ENCODE measurements at regions not wholly inside any gene's neighbourhood (a gene's known extent, or its start where the extent isn't known, plus 50 kb on each side); places are given as distances from the start of the nearest gene placed in this dataset.

DNA sequence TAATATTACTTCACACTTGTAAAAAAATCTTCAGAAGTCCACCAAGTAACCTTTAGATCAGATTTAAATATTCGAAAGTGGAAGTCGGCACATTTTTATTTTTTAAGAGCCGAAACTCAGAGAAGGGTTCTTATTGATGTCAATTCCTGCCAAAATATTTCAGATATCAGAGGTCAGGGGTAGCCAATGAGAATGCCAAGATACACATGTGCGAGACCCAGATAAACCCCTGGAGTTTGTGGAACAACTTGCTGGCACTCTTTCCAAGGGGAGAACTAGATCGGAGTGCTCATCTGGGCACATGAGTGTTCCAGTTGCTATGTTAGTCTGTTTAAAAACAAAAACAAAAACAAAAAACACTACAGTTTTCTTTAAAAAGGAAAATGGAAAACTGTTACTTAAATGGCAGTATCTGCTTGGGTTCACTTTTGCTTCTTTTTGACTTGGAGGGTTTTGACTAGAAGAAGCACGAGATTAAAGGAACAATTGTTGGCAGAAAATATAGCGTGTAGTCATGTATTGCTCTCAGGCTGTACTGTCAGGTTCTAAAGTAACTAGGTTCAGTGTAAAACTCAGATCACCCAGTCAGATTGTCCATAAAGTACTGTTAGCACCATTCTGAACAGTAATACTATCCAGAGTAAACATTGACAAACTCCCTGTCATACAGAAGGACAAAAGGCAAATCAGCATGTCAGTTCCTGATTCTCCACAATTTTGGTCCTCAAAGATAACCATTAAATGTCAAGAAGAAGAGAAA lies 188.0 kb upstream of the PACRGL start:
- DNase-seq (ENCODE audit: low read depth), result no peak

DNA sequence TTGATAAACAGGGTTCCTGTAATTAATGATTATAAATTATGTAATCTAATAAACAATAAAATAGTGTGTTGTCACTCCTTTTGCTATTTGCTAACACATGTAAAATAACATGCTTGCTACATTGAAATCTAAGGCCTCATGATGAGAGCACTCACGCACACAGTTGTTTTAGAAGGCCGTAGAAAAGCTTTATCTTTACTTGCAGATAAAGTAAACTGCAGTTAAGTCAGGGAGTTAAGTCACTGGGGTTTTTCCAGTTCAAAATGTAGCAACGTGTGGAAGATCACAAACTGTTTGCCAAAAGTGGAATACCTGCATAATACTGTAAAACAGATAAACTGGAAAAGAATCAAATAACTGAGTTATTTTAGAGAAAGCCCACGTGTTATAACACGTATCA lies 187.3 kb upstream of the PACRGL start:
- no peak for DNase-seq (ENCODE audit: low read depth)

DNA sequence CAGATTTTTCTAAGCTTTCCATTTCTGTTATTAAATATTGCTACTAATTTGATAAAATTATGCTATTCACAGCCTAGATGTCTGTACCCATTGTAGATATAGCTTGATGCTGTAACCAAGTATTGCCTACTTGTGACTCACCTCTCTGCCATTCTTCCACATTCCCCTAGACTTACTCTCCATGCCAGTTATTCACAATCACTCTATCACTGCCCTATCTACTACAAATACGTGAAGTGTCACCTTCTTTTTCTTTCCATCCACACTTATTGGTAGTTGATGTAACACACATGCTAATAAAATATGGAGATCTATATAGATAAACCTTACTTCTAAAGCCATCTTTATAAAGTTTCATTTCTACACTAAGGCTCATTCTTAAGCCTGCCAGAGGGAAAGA lies 179.4 kb upstream of the PACRGL start:
- DNase-seq (ENCODE audit: low read depth), result peak; percentile 61

DNA sequence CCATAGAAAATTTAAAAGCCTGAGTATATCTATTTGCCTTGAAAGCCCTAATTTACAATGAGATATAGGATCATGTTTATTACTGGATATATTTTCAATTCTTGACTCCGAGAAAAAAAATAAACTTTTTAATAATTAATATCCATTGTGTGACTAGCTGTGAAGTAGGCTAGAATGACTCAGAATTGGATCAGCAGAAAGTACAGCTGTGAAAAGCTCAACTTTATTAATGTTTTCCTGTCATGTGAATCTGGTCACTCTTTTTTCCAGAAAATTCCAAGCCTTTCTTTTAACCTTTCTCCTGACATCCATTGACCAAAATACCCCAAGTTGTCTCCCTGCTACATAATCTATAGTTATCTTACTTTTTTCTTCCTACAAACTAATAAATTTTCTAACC lies 171.8 kb upstream of the PACRGL start:
- peak; percentile 53 for DNase-seq (ENCODE audit: low read depth)

DNA sequence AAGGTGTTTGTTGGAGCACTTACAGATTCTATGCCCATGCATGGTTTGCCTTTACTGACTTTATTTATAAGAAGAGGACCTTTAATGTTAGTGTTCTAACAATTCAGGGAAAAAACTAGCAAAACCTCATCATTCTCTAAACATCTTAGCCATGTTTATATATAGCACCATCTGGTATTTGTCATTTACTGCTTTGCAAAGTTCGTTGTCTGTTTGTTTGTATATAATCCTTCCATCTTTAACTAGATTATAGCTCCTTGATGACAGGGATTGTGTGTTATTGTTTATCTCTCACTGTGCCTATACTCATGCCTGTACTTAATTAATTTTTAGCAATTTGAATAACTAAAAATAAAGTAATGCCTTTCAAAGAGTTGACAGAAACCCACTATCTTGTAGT lies 170.6 kb upstream of the PACRGL start:
- no peak for DNase-seq (ENCODE audit: low read depth)

DNA sequence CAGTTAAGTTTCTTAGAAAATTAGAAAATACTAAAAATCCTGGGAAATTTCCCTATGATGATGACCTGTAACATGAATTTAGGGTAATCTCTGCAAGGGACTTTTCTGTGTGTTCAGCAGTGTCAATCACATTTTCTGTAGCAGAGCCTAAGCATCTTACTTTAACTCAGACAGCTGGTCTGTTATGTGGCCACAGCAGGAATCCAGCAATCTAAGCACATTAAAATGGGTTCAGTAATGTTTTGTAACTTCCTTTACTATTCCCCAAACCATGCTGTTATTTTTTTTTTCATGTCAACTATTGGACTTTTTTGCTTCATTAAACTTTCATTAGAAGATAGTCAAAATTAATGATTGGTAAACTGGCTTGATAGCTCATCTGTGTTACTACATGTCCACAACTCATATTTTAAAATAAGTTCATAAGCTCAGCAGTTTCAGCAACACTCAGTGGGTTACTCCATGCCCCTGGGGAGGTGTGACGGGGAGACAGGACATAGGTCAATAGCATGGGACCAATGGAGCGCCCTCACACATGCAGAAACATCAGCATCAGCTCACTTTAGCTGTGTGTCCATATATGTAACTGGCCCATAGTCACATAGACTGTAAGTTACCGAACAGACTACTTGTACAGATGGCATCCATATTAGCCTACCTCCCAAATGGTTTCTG lies 168.0 kb upstream of the PACRGL start:
- peak; percentile 69 for DNase-seq (ENCODE audit: low read depth)

DNA sequence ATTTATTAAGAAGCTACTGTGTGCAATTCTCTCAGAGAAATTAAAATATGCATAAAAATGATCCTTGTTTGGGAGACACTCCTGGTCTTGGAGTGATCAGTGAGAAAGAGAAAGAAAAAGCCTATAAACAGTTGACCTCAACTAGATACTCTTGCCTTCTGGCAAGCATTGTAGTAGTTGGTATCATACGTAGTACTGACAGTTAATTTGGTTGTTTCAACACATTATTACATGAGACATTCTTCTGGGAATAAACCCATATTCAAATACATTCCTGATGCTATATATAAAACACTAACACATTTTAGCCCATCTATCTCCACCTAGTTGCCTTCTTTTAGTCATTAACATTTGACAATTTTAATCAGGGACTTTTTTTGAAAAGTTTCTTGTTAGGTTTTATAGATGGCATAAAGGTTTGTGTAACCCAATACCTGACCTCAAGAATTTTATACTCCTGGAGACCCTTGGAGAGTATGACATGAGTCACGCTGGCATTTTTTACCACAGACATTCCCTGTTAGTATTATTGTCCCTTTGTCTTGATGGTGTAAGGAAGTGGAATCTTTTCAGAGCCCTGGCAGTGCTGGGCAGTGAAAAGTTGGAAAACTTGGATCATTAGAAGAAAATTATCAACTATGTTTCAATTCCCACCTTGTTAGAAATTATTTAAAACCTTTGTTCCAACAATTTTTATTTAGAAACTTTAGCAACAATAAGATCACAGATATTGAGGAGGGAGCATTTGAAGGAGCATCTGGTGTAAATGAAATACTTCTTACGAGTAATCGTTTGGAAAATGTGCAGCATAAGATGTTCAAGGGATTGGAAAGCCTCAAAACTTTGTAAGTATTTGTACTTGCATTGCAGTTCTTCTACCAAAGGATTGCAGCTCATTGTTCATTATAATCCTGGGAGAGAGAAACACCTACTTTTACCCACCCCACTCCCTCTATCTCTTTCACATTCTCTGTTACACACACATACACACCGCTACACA lies 167.1 kb upstream of the PACRGL start:
- DNase-seq (ENCODE audit: low read depth), result peak; percentile 90

DNA sequence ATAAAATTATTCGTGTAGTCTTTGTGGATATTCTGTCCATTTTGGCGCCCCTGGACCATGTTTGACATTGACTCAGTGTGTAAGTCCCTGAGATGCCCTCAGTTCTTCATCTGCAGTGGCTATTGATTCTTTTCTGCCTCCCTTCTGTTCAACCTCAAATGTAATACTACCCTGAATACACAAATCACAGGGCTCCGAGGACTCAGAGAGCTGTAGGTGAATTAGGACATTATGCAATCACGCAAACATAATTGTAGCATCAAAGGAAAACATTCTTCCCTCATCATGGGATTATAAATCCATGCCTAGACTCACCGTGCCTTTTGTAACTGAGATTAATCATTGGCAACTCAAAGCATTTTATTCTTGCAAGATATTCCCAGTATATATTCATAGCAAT lies 161.4 kb upstream of the PACRGL start:
- DNase-seq (ENCODE audit: low read depth), result no peak

DNA sequence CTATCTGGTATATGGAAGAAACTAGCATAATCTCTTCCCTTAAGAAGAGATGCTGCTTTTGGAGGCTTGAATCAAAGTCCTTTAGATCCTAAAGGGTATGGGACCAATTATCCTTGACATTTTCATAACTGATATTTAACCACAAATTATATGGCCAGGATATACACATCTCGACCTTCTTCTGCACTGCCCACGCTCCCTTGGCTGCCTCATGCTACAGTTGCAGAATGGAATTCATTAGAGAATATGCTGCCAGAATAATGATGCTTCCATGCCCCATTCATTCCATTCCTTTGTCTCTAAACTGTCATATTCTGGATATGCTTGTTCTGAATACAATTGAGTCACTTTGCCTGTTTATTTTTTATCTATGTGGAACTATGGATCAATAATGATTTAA lies 157.1 kb upstream of the PACRGL start:
- no peak for DNase-seq (ENCODE audit: low read depth)

DNA sequence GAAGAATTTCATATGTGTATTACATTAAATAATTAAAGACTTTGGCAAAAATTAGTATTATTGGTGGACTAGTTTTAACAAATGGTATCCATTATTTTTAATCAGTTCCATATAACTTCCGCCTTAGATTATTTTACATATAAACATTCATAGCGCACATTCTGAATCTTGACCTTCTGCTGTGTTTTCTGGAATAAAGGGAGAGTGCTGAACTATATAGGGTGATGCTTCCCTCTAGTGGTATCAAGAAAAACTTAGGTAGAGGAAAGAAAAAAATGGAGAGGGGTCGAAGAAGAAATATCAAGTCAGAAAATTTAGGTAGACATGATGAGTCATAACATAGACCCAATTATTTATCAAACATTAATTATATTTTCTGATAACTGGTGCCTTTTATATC lies 155.6 kb upstream of the PACRGL start:
- DNase-seq (ENCODE audit: low read depth), result peak; percentile 54

DNA sequence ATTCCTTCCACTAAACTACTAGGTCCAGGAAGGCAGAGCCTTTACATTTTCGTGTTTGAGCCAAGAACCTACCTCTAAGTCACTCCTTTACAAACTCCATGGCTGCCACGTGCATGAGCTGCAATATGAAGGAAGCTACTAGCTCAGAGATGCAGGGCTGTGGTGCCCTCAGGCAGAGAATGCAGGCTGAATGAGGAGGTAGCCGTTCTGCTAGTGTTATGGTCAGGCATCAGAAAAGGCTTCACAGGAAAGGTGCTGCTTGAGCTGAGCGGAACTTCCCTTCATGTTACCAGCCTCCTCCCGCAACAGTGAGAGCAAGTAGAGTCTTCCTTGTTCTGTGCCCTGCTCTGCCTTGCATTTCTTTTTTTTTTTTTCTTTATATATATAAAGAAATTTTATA lies 148.3 kb upstream of the PACRGL start:
- DNase-seq (ENCODE audit: low read depth), result no peak

DNA sequence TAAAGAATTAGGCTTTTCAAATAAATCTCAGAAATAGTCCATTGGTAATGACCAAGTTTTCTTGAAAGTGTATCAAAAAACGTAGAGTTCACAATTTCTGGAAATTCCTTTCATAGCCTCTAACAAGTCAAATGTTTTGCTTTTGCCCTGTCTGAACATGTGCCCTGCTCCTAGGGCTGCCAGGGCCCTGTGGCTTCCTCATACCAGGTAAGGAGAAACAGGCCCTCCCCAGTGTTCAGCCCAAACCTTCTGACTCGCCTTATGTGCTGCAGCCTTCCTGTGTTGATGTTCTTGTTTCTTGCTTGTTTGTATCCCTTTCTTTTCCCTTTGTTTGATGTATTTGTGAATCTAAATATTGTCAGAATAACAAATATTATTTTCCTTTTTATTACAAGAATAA lies 146.1 kb upstream of the PACRGL start:
- no peak for DNase-seq (ENCODE audit: low read depth)

DNA sequence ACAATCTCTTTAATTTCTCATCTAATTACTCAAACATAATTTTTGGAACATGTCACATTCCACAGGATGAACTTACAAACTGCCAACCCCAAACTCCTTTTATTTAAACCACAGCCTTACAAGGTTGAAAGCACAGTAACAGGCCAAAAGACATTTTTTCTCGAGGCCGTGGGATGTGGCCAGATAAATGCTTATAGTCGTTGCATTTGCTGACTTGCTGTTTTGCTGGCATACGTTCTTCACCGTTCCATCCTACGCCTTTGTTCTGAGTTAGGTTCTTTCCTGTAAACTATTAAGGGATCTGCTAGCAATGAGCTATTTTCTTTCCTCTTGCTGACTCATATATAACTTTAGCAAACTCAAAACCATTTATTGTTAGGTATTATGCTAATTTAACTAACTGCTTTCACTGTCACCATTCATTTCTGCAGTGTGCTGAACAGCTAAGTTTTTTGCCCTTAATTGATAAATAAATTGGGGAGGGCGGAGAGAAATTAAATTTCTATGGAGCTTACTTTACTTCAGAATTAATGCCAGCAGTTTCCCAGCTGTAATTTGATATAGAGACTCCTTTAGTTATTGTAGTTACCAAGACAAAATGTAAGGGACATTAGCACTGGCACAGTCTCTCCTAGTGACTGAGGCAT lies 135.1 kb upstream of the PACRGL start:
- peak; percentile 9 for DNase-seq (ENCODE audit: low read depth)

DNA sequence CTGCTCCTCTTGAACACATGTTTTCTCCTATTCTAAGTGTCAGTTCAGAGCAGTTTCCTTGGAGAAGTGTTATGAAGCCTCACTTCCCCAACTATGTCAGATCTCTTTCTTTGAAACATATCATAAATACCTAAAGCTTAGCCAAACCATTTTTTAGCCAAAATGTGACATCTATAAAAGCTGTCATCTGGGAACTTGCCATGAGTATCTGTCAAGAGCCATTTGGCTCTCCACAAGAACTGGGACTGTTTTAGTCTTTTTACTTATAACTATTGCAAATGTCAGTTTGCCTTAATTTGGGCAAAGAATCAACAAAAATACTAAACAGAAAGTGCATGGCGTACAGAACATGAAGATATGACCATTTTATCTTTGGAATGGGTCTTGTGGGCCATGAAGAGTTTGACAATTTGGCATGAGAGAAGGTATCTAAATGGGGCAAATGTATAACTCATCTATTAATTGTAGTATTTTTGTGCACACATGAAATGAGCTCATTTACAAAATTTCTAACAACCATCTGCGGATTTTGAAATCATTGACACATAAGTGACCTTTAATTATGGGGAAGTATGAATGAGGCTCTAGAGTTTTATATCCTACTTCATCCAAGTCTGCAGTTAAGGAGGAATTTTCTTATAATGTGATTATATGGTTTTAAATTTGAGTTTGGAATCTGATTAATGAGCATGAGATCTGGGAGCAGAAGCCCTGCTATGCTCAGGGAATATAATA lies 129.1 kb upstream of the PACRGL start:
- DNase-seq (ENCODE audit: low read depth), result no peak

DNA sequence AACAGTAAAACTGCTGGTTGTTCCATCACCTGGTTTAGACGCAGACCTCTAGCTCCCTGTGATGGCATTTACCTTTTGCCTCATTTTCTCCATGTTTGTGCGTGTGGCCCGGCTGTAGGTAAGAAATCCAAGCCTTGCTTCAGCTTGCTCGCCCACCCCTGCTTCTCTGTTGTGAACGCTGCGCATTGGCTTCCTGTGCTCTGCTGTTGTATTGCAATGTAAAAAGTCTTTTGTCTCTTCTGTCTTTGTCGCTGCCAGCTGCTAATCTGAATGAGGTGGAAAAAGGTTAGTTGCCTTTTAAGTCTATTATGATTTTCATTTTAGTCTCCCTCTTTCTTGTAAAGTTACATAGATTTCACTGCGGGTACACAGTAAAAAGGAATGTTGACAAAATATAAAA lies 127.3 kb upstream of the PACRGL start:
- DNase-seq (ENCODE audit: low read depth), result no peak

DNA sequence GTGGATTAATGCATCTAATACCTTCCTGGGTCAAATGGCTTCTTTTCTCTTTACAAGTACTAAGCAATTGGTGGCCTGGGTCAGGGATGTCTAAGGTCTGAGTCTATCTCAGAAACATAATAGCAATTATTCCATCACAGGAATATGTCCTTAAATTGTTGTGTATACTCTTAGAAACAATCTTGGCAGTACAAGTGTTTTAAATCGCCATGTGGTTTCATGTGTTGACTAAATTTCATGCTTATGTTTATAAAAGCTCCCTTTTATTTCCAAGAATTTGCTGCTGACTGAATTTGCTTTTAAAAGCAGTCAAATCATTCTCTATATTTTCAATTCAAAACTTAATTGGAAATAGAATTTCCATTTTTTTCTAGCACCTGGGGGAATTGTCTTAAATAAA lies 125.3 kb upstream of the PACRGL start:
- no peak for DNase-seq (ENCODE audit: low read depth)

DNA sequence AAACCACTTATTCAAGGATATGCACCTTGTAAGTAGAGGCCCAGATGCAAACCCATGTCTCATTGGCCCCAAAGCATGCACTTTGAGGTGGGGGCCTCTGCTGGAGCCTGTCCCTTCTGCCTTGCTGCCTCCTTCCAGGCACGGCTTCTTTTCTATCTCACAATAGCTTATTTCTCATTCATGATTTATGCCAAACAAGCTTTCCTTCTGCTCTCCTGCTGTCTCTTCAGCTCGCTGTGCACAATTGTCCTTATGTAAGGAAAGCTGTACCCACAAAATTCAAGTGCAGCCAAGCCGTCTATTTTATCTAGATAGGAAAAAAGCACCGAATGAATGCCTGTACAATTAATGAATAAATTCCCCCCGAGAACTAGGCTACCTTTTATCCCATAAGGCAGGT lies 124.8 kb upstream of the PACRGL start:
- DNase-seq (ENCODE audit: low read depth), result no peak

DNA sequence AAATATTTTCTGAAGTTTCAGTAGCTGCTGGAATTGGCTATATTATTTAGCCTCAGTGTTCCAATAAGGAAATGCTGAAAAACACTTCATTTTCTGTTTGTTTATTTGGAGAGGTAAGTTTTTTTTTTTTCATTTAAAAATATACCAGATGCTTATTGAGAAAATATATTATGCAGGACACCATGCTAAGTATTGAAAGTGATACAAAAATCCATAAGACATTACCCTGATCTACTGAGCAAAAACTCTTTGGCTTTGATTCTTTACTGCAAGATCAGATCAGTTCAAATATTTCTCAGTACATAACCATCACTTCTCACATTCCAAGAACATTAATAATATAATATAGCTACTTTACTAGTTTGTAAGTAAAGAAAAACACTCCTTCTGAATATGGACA lies 123.4 kb upstream of the PACRGL start:
- DNase-seq (ENCODE audit: low read depth), result no peak

DNA sequence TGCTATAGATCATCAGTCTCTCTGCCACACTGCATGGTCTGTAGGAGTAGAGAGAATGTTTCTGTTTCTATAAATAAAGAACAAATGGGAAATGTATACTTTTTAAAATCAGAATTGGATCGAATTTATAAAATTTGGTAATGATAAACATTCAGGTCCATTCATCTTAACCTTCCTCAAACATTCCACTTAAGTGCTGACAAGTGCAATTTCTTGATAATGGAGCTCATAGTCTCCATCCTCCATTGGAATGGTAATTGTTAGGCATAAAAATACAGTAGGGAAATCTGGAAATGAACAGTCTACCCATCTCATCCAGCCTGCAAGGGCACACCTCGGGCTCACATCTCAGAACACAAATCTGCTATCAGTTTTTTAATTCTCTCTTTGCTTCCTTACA lies 122.6 kb upstream of the PACRGL start:
- no peak for DNase-seq (ENCODE audit: low read depth)

DNA sequence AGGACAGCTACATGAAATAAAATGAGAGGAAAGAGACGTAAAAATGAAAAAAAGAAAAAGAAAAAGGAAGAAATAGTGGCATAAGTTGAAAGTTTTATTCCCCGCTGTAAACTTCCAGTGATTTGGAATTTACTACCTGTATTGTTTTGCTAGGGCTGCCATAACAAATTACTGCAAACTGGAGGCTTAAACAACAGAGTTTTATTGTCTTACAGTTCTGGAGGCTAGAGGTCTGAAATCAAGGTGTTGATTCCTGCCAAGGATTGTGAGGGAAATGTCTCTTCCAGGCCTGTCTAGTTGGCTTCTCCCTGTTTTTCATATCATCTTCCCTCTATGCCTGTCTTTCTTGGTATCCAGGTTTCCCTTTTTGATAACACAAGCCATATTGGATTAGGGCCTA lies 119.4 kb upstream of the PACRGL start:
- DNase-seq (ENCODE audit: low read depth), result no peak

DNA sequence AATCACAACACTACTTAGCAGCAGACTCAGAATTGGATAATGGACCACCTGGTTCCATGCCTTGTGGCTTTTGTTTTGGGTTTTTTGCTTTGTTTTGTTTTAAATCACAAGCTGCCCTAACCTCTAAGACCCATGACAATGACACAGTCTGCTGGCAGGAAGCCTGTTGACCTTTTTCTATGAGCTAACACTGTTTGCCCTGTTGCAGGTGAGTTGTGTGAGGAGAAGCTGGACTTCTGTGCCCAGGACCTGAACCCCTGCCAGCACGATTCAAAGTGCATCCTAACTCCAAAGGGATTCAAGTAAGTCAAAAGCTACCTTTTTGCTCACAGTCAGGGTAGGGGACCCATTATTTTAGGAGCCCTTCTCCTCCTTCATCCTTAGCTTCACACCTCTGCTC lies 110.8 kb upstream of the PACRGL start:
- no peak for DNase-seq (ENCODE audit: low read depth)
